MM.1S (cell line): ENCODE measurements at regions not wholly inside any gene's neighbourhood (a gene's known extent, or its start where the extent isn't known, plus 50 kb on each side); places are given as distances from the start of the nearest gene placed in this dataset.

Experiments
- EZH2 ChIP-seq: fragments of 300-600 bp; sonication (generic); optimal IDR thresholded peaks from 2 replicates; pipeline ENCODE3; 2017; ENCODE audit warnings: low read depth, mild to moderate bottlenecking, antibody characterized with exemption, low read length, mixed read lengths
- EZH2phosphoT487 ChIP-seq: fragments of 300-600 bp; sonication (generic); IDR thresholded peaks from 2 replicates; pipeline ENCODE4 v1.6.1; 2018; ENCODE audit warnings: antibody characterized with exemption, low read length
- TF ChIP-seq, protein P1 (sequence below): fragments of 300-600 bp; sonication (generic); IDR thresholded peaks from 2 replicates; pipeline ENCODE4 v1.5.1; 2016; ENCODE audit warnings: antibody characterized with exemption, low read length, mixed read lengths

GRCh38 chr1:94595658-94596057 is 54.1 kb upstream of the F3 start:
- TF ChIP-seq, protein P1, sequence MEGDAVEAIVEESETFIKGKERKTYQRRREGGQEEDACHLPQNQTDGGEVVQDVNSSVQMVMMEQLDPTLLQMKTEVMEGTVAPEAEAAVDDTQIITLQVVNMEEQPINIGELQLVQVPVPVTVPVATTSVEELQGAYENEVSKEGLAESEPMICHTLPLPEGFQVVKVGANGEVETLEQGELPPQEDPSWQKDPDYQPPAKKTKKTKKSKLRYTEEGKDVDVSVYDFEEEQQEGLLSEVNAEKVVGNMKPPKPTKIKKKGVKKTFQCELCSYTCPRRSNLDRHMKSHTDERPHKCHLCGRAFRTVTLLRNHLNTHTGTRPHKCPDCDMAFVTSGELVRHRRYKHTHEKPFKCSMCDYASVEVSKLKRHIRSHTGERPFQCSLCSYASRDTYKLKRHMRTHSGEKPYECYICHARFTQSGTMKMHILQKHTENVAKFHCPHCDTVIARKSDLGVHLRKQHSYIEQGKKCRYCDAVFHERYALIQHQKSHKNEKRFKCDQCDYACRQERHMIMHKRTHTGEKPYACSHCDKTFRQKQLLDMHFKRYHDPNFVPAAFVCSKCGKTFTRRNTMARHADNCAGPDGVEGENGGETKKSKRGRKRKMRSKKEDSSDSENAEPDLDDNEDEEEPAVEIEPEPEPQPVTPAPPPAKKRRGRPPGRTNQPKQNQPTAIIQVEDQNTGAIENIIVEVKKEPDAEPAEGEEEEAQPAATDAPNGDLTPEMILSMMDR = no peak
- TF ChIP-seq EZH2 (no peak), EZH2phosphoT487 (no peak)
